Right lobe of liver (tissue), 4 donors: ENCODE measurements at regions not wholly inside any gene's neighbourhood (a gene's known extent, or its start where the extent isn't known, plus 50 kb on each side); places are given as distances from the start of the nearest gene placed in this dataset.

Experiments
- POLR2A ChIP-seq: fragments of 450-650 bp; IDR thresholded peaks from one replicate; pipeline ENCODE4 v1.6.1; 2017; ENCODE audit warnings: antibody characterized with exemption, mild to moderate bottlenecking
- TF ChIP-seq, protein P1 (sequence below), 4 donors: fragments of 200-600 bp in 3 of 4; fragments of 450-650 bp in 1 of 4; IDR thresholded peaks; one replicate each; pipeline versions ENCODE4 v1.5.1 to v1.8.0; 2016 to 2022; ENCODE audit warnings: antibody characterized with exemption in 4 of 4, mild to moderate bottlenecking in 2 of 4
- donor health status: DM: no; HTN: no; CAD: no.
- donor health status: DM: no; HTN: no; CAD: no.
- donor health status: DM: no; HTN: yes; CAD: no.

DNA sequence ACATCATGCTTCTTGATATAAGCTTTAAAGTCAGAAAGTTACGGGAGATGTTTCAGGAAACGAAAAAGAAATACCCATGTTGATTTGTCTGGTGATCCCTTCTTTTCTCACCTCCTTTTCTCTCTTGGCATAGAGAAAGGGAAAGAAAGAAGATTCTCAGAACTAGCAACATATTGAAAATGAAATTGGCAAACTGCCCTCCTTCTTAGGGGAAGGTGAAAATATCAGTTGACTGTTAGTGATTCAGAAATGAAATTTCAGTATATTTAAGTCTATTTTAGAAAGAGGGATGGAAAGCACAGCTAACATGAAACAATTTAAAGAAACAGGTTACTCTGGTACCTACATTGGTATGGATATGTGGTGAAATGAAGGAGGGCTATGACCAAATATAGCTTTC, 918.1 kb downstream of the METTL15 start:
- TF ChIP-seq, protein P1, sequence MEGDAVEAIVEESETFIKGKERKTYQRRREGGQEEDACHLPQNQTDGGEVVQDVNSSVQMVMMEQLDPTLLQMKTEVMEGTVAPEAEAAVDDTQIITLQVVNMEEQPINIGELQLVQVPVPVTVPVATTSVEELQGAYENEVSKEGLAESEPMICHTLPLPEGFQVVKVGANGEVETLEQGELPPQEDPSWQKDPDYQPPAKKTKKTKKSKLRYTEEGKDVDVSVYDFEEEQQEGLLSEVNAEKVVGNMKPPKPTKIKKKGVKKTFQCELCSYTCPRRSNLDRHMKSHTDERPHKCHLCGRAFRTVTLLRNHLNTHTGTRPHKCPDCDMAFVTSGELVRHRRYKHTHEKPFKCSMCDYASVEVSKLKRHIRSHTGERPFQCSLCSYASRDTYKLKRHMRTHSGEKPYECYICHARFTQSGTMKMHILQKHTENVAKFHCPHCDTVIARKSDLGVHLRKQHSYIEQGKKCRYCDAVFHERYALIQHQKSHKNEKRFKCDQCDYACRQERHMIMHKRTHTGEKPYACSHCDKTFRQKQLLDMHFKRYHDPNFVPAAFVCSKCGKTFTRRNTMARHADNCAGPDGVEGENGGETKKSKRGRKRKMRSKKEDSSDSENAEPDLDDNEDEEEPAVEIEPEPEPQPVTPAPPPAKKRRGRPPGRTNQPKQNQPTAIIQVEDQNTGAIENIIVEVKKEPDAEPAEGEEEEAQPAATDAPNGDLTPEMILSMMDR (IDR thresholded peaks at IDR 0.05) = no peak
- no peak for TF ChIP-seq POLR2A
